Ishikawa (cell line): ENCODE measurements at regions not wholly inside any gene's neighbourhood (a gene's known extent, or its start where the extent isn't known, plus 50 kb on each side); places are given as distances from the start of the nearest gene placed in this dataset.

Source experiments
- CEBPB ChIP-seq: IDR thresholded peaks from 2 replicates; pipeline ENCODE4 v1.6.1; 2012
- CREB1 ChIP-seq: IDR thresholded peaks from 2 replicates; pipeline ENCODE4 v1.6.1; 2012; ENCODE audit warnings: low read depth
- EGR1 ChIP-seq: IDR thresholded peaks from 2 replicates; pipeline ENCODE4 v1.6.1; 2012
- EP300 ChIP-seq: IDR thresholded peaks from 2 replicates; pipeline ENCODE4 v1.6.1; 2012; ENCODE audit warnings: borderline replicate concordance
- FOXM1 ChIP-seq: IDR thresholded peaks from 2 replicates; pipeline ENCODE4 v1.6.1; 2012; ENCODE audit warnings: low read depth, borderline replicate concordance
- MAX ChIP-seq: IDR thresholded peaks from 2 replicates; pipeline ENCODE4 v1.6.1; 2012
- NFIC ChIP-seq: IDR thresholded peaks from 2 replicates; pipeline ENCODE4 v1.6.1; 2012
- RAD21 ChIP-seq: IDR thresholded peaks from 2 replicates; pipeline ENCODE4 v1.6.1; 2012; ENCODE audit warnings: low read depth
- REST ChIP-seq: IDR thresholded peaks from 2 replicates; pipeline ENCODE4 v1.6.1; 2012; ENCODE audit warnings: low read depth, mild to moderate bottlenecking
- TAF1 ChIP-seq: IDR thresholded peaks from 2 replicates; pipeline ENCODE4 v1.6.1; 2012; ENCODE audit warnings: low read depth, mild to moderate bottlenecking
- TCF12 ChIP-seq: IDR thresholded peaks from 2 replicates; pipeline ENCODE4 v1.6.1; 2012; ENCODE audit warnings: low read depth
- TEAD4 ChIP-seq: IDR thresholded peaks from 2 replicates; pipeline ENCODE4 v1.6.1; 2012
- YY1 ChIP-seq: IDR thresholded peaks from 2 replicates; pipeline ENCODE4 v1.6.1; 2012; ENCODE audit warnings: low read depth
- ZBTB7A ChIP-seq: IDR thresholded peaks from 2 replicates; pipeline ENCODE4 v1.6.1; 2012; ENCODE audit warnings: low read depth
- TF ChIP-seq, protein P1 (sequence below): IDR thresholded peaks from 2 replicates; pipeline ENCODE4 v1.6.1; 2012

DNA sequence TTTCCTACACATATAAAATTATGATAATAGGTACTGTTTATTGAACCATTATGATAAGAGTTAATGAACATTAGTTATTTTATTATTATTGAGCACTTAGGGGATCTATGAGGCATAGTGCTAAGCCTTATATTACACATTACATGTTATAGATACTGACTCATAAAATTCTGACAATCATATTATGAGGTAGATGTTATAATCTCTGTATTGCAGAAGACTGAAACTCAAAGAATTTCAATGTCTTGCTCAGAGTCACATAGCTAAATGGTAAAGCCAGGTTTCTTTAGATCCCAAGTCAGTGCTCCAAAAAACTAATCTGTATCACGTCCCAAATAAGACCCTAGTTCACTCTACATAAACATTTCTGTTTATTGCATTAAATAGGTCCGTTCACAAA lies 207.2 kb upstream of the CNKSR2 start:
- no peak for TF ChIP-seq YY1
- TF ChIP-seq, protein P1, sequence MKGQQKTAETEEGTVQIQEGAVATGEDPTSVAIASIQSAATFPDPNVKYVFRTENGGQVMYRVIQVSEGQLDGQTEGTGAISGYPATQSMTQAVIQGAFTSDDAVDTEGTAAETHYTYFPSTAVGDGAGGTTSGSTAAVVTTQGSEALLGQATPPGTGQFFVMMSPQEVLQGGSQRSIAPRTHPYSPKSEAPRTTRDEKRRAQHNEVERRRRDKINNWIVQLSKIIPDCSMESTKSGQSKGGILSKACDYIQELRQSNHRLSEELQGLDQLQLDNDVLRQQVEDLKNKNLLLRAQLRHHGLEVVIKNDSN, result no peak
- no peak for TF ChIP-seq ZBTB7A
- TF ChIP-seq CEBPB, result no peak
- TF ChIP-seq TEAD4, result no peak
- TF ChIP-seq MAX, result no peak
- no peak for TF ChIP-seq NFIC
- no peak for TF ChIP-seq FOXM1
- TF ChIP-seq RAD21, result no peak
- TF ChIP-seq EGR1, result no peak
- TF ChIP-seq CREB1, result no peak
- TF ChIP-seq EP300, result no peak
- TF ChIP-seq REST, result no peak
- no peak for TF ChIP-seq TCF12

GRCh38 chrX:21167494-21167893 lies 206.7 kb upstream of the CNKSR2 start:
- TF ChIP-seq YY1 (no peak), TEAD4 (no peak), MAX (no peak), CREB1 (no peak), CEBPB (no peak), TAF1 (no peak), REST (no peak), FOXM1 (no peak)

GRCh38 chrX:21168401-21169160 lies 205.6 kb upstream of the CNKSR2 start:
- TF ChIP-seq CEBPB (no peak), TEAD4 (no peak), MAX (no peak), TAF1 (no peak), RAD21 (no peak), ZBTB7A (no peak), CREB1 (no peak), YY1 (no peak), TCF12 (no peak), REST (no peak), EGR1 (no peak), FOXM1 (no peak), EP300 (no peak), NFIC (no peak)
- TF ChIP-seq, protein P1, result no peak

- no peak for TF ChIP-seq EGR1
- TF ChIP-seq TCF12, result no peak
- no peak for TF ChIP-seq MAX
- TF ChIP-seq ZBTB7A, result no peak
- no peak for TF ChIP-seq TAF1
- TF ChIP-seq FOXM1, result no peak
- no peak for TF ChIP-seq CREB1
- TF ChIP-seq CEBPB, result no peak
- no peak for TF ChIP-seq YY1
- no peak for TF ChIP-seq RAD21
- TF ChIP-seq NFIC, result no peak
- no peak for TF ChIP-seq REST
- no peak for TF ChIP-seq EP300
- TF ChIP-seq TEAD4, result no peak
- TF ChIP-seq, protein P1, result no peak
Measured at GRCh38 chrX:21171181-21171580, 203.0 kb upstream of the CNKSR2 start.
